Caco-2 (cell line): ENCODE measurements at regions not wholly inside any gene's neighbourhood (a gene's known extent, or its start where the extent isn't known, plus 50 kb on each side); places are given as distances from the start of the nearest gene placed in this dataset.

ENCODE experiments used
- BruUV-seq: library from RNA; stranded (reverse); fragments of 400-500 nt; replicated peaks from 2 replicates; lab custom pipeline; 2021; lab: Mats Ljungman, UMichigan
- CTCF ChIA-PET: fragments of 300-600 bp; sonication (Branson Sonifier 250); formaldehyde crosslinking; loops from one replicate; lab custom pipeline; 2022; ENCODE audit warnings: antibody characterized with exemption; lab: Charles Lee
- POLR2A ChIA-PET: fragments of 300-600 bp; sonication (Branson Sonifier 250); formaldehyde crosslinking; loops from one replicate; lab custom pipeline; 2022; ENCODE audit warnings: antibody characterized with exemption; lab: Charles Lee
- DNase-seq, 2 experiments: peaks; one replicate each; pipeline versions ENCODE4 v3.0.0 to v3.0.0-alpha.2; 2020 to 2022
- H3K27me3 ChIP-seq: replicated peaks from 2 replicates; pipeline ENCODE4 v1.6.0; 2011; ENCODE audit warnings: low read length; ENCODE audit not compliant: control insufficient read depth, insufficient read depth
- H3K36me3 ChIP-seq: 2 replicates; pipeline ENCODE4 v1.5.1; 2011; ENCODE audit warnings: low read length; ENCODE audit not compliant: control insufficient read depth, insufficient read depth
- H3K4me1 ChIP-seq: fragments of 250-450 bp; sonication (Bioruptor Pico); 2 replicates; pipeline ENCODE4 v1.5.1; 2020; ENCODE audit warnings: mild to moderate bottlenecking
- H3K4me3 ChIP-seq: 2 replicates; pipeline ENCODE4 v1.5.1; 2011; ENCODE audit warnings: low read depth, mild to moderate bottlenecking, control low read depth, low read length
- H3K9me3 ChIP-seq: fragments of 250-450 bp; sonication (Bioruptor Pico); 2 replicates; pipeline ENCODE4 v1.5.1; 2020; ENCODE audit warnings: mild to moderate bottlenecking, moderate library complexity
- H3K27ac Mint-ChIP-seq: one replicate; pipeline ENCODE4 v1.8.0; 2022; ENCODE audit warnings: mixed read lengths; ENCODE audit not compliant: unreplicated experiment
- H3K27me3 Mint-ChIP-seq: one replicate; pipeline ENCODE4 v1.8.0; 2022; ENCODE audit warnings: mixed read lengths; ENCODE audit not compliant: insufficient read depth, unreplicated experiment
- H3K36me3 Mint-ChIP-seq: one replicate; pipeline ENCODE4 v1.8.0; 2022; ENCODE audit warnings: mild to moderate bottlenecking, mixed read lengths; ENCODE audit not compliant: insufficient read depth, unreplicated experiment
- H3K4me1 Mint-ChIP-seq: one replicate; pipeline ENCODE4 v1.8.0; 2022; ENCODE audit warnings: low read depth, mixed read lengths; ENCODE audit not compliant: unreplicated experiment
- H3K4me3 Mint-ChIP-seq: one replicate; pipeline ENCODE4 v1.8.0; 2022; ENCODE audit warnings: mild to moderate bottlenecking, moderate library complexity, mixed read lengths; ENCODE audit not compliant: unreplicated experiment
- H3K9me3 Mint-ChIP-seq: one replicate; pipeline ENCODE4 v1.8.0; 2022; ENCODE audit warnings: mixed read lengths; ENCODE audit not compliant: unreplicated experiment
- intact Hi-C: fragments of 100-400 bp; cut with micrococcal nuclease; formaldehyde crosslinking; loops from one replicate; pipeline ENCODE4 v1.10.0; 2022; ENCODE audit not compliant: unreplicated experiment
- TF ChIP-seq, protein P1 (sequence below), 2 experiments: fragments of 200-600 bp in 1 of 2; IDR thresholded peaks; 1 replicate in 1 of 2; 2 replicates in 1 of 2; pipeline versions ENCODE4 v1.5.1 to v1.8.0; 2011 to 2022; ENCODE audit warnings: antibody characterized with exemption in 1 of 2, control low read depth in 1 of 2, inconsistent platforms in 1 of 2, low read depth in 1 of 2, low read length in 1 of 2, mild to moderate bottlenecking in 1 of 2, moderate library complexity in 1 of 2; ENCODE audit not compliant: insufficient read depth in 1 of 2, severe bottlenecking in 1 of 2, unreplicated experiment in 1 of 2

DNA sequence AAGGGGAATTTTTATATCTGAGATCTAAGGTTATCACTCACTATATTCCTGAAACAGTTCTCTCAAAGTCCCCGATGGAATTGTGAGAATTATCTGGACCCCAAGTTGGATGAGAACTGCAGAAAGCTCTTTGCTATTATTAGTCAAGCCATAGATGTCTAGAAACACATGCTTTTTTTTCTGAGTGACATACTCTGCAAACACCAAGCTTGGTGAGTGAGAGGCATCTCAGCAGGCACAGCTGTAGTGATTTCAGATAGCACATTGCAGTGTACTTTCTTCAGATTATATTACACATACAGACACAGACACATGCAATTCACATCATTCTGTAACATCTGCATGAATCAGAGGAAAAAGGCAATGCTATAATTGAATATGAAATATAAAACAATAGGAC, 111.1 kb upstream of the UFL1 start:
- H3K36me3 ChIP-seq, result no peaks in the 10 kb centered on the region
- TF ChIP-seq, protein P1, sequence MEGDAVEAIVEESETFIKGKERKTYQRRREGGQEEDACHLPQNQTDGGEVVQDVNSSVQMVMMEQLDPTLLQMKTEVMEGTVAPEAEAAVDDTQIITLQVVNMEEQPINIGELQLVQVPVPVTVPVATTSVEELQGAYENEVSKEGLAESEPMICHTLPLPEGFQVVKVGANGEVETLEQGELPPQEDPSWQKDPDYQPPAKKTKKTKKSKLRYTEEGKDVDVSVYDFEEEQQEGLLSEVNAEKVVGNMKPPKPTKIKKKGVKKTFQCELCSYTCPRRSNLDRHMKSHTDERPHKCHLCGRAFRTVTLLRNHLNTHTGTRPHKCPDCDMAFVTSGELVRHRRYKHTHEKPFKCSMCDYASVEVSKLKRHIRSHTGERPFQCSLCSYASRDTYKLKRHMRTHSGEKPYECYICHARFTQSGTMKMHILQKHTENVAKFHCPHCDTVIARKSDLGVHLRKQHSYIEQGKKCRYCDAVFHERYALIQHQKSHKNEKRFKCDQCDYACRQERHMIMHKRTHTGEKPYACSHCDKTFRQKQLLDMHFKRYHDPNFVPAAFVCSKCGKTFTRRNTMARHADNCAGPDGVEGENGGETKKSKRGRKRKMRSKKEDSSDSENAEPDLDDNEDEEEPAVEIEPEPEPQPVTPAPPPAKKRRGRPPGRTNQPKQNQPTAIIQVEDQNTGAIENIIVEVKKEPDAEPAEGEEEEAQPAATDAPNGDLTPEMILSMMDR (IDR thresholded peaks at IDR 0.05; ENCODE audit: insufficient read depth in 1 of 2, low read depth in 1 of 2, low read length in 1 of 2, severe bottlenecking in 1 of 2, unreplicated experiment in 1 of 2), result no peak
- H3K9me3 ChIP-seq, result no peaks in the 10 kb centered on the region
- Mint-ChIP-seq H3K27me3 (no peaks in the 10 kb centered on the region), H3K9me3 (no peaks in the 10 kb centered on the region), H3K4me1 (no peaks in the 10 kb centered on the region), H3K36me3 (no peaks in the 10 kb centered on the region), H3K27ac (no peak overlapping the region), H3K4me3 (no peak overlapping the region)
- no TSS peak for BruUV-seq
- H3K27me3 ChIP-seq, result no peaks in the 10 kb centered on the region
- no peak overlapping the region for H3K4me3 ChIP-seq
- intact Hi-C loops, result no loop called here
- no peak for DNase-seq
- POLR2A ChIA-PET, result no interaction called here
- CTCF ChIA-PET, result no interaction called here
- no peaks in the 10 kb centered on the region for H3K4me1 ChIP-seq

DNA sequence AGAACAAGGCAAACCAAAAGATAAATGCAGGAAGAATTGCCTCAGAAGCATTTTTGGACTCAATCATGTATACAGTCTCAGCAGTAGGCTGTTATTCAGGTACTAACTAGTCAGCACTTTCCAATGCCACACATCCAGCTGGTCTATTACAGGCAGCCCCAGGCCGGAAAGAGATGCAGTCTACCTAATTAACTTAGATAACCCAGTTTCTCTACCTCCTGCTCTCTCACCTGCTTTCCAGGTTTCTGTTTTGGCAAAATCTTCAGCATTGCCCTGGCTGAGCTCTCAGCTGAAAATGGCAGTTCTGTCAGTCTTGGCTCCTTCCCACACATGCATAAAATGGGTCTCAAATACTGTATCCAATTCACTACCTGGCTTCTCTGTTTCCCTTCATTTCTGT, 101.3 kb upstream of the UFL1 start:
- Mint-ChIP-seq H3K27ac (no peak overlapping the region), H3K9me3 (peaks cover 13% of the 10 kb centered on the region), H3K4me1 (no peaks in the 10 kb centered on the region), H3K4me3 (no peak overlapping the region), H3K36me3 (no peaks in the 10 kb centered on the region), H3K27me3 (no peaks in the 10 kb centered on the region)
- ChIA-PET CTCF (no interaction called here), POLR2A (no interaction called here)
- Histone ChIP-seq H3K9me3 (peaks cover 8% of the 10 kb centered on the region), H3K27me3 (no peaks in the 10 kb centered on the region), H3K4me1 (no peaks in the 10 kb centered on the region), H3K4me3 (no peak overlapping the region), H3K36me3 (no peaks in the 10 kb centered on the region)
- intact Hi-C loops, result no loop called here
- TF ChIP-seq, protein P1 (IDR thresholded peaks at IDR 0.05; ENCODE audit: insufficient read depth in 1 of 2, low read depth in 1 of 2, low read length in 1 of 2, severe bottlenecking in 1 of 2, unreplicated experiment in 1 of 2), result no peak
- DNase-seq, result no peak
- BruUV-seq, result no TSS peak

DNA sequence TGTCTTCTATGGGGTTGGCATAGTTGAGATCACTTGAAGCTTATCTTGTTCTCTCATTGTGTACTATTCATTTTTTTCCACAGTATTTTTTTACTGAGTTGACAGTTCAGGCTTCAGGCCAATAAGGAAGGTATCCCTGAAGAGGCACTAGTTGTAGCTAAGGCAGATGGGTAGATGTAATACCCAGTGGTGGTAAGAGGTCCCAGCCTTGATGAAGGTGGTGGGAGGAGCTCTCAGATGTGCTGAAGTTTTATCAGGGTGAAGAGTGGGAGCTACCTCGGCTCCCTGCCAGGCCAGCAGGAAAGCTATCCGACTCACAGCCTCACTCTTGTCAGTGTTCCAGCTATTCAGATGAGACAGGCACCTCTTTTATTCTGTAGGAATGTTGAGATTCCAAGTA, 87.7 kb upstream of the UFL1 start:
- Mint-ChIP-seq H3K4me3 (no peak overlapping the region), H3K27ac (no peak overlapping the region), H3K4me1 (no peaks in the 10 kb centered on the region), H3K36me3 (no peaks in the 10 kb centered on the region), H3K27me3 (peaks cover 4% of the 10 kb centered on the region), H3K9me3 (peaks cover 9% of the 10 kb centered on the region)
- no TSS peak for BruUV-seq
- ChIA-PET CTCF (no interaction called here), POLR2A (no interaction called here)
- Histone ChIP-seq H3K9me3 (no peaks in the 10 kb centered on the region), H3K27me3 (no peaks in the 10 kb centered on the region), H3K4me3 (no peak overlapping the region), H3K4me1 (no peaks in the 10 kb centered on the region), H3K36me3 (no peaks in the 10 kb centered on the region)
- DNase-seq, result no peak
- TF ChIP-seq, protein P1 (IDR thresholded peaks at IDR 0.05; ENCODE audit: insufficient read depth in 1 of 2, low read depth in 1 of 2, low read length in 1 of 2, severe bottlenecking in 1 of 2, unreplicated experiment in 1 of 2), result no peak
- intact Hi-C loops, result no loop called here
